ENCODE measurements at regions not wholly inside any gene's neighbourhood (a gene's known extent, or its start where the extent isn't known, plus 50 kb on each side); places are given as distances from the start of the nearest gene placed in this dataset.

DNA sequence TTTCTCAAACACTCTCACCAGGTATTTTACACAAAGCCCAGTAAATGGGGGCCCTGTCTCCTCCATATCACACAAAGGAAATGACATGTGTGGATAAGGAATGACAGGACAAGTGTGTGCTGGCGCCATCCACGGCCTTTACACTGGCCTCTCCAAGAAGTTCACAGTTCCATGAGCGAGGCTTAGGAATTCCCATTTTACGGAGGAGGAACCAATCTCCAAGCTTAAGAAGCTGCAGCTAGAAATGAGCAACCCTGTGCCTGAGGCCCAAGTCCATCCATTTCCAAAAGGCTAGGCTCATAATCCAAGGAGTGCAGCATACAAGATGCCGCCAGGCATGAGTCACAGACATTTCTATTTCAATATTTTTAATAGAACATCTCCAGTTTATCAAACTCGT is 203.4 kb downstream of the AUH start:
- Mint-ChIP-seq H3K27me3 (ENCODE audit: unreplicated experiment) (no peaks in the 10 kb centered on the region), H3K9me3 (ENCODE audit: low read depth, unreplicated experiment) (no peaks in the 10 kb centered on the region), H3K27ac (ENCODE audit: unreplicated experiment) (no peak overlapping the region), H3K4me3 (ENCODE audit: low read depth, unreplicated experiment) (no peak overlapping the region), H3K4me1 (ENCODE audit: low read depth, unreplicated experiment) (no peaks in the 10 kb centered on the region), H3K36me3 (ENCODE audit: insufficient read depth, unreplicated experiment) (no peaks in the 10 kb centered on the region)
- intact Hi-C loops (cut with micrococcal nuclease; ENCODE audit: unreplicated experiment), result no loop called here
- BruUV-seq (replicated peaks), result no TSS peak
- TF ChIP-seq CTCF (IDR thresholded peaks at IDR 0.05; ENCODE audit: unreplicated experiment), result no peak
- CTCF ChIA-PET, result no interaction called here
- DNase-seq, result no peak

GRCh38 chr9:91158946-91159345 is 202.8 kb downstream of the AUH start:
- no peaks in the 10 kb centered on the region for H3K4me1 Mint-ChIP-seq (ENCODE audit: low read depth, unreplicated experiment)
- TF ChIP-seq CTCF (IDR thresholded peaks at IDR 0.05; ENCODE audit: unreplicated experiment), result no peak
- no peaks in the 10 kb centered on the region for H3K27me3 Mint-ChIP-seq (ENCODE audit: unreplicated experiment)
- no peaks in the 10 kb centered on the region for H3K9me3 Mint-ChIP-seq (ENCODE audit: low read depth, unreplicated experiment)
- CTCF ChIA-PET, result no interaction called here
- DNase-seq, result no peak
- H3K36me3 Mint-ChIP-seq (ENCODE audit: insufficient read depth, unreplicated experiment), result no peaks in the 10 kb centered on the region
- no TSS peak for BruUV-seq (replicated peaks)
- H3K4me3 Mint-ChIP-seq (ENCODE audit: low read depth, unreplicated experiment), result no peak overlapping the region
- intact Hi-C loops (cut with micrococcal nuclease; ENCODE audit: unreplicated experiment), result no loop called here
- no peak overlapping the region for H3K27ac Mint-ChIP-seq (ENCODE audit: unreplicated experiment)

- DNase-seq, result no peak
- Mint-ChIP-seq H3K9me3 (ENCODE audit: low read depth, unreplicated experiment) (no peaks in the 10 kb centered on the region), H3K27ac (ENCODE audit: unreplicated experiment) (no peak overlapping the region), H3K27me3 (ENCODE audit: unreplicated experiment) (no peaks in the 10 kb centered on the region), H3K4me3 (ENCODE audit: low read depth, unreplicated experiment) (no peak overlapping the region), H3K4me1 (ENCODE audit: low read depth, unreplicated experiment) (peaks cover 7% of the 10 kb centered on the region), H3K36me3 (ENCODE audit: insufficient read depth, unreplicated experiment) (peaks cover 1% of the 10 kb centered on the region)
- CTCF ChIA-PET, result no interaction called here
- intact Hi-C loops (cut with micrococcal nuclease; ENCODE audit: unreplicated experiment), result no loop called here
- BruUV-seq (replicated peaks), result no TSS peak
- TF ChIP-seq CTCF (IDR thresholded peaks at IDR 0.05; ENCODE audit: unreplicated experiment), result no peak
Measured at GRCh38 chr9:91159664-91160121, 202.0 kb downstream of the AUH start.

DNA sequence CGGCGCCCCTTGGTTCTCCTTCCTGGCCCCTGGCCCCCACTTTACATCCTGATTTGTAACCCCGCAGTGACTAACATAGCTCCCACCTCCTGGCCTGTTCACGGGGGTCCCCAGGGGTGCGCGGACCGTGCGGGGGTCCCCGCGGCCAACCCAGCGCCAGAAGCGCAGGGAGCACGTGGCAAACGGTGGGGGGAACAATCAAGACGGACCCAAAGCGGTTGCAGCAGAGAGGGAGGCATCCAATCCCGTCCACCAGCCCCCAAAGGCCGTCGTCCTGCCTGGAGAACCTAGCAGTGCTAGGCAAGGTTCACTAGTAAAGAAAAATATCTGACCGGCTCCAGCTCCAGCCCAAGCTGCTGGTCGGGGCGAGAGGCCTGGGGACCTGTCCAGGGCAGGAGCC is 201.5 kb downstream of the AUH start:
- no peak for DNase-seq
- Mint-ChIP-seq H3K4me1 (ENCODE audit: low read depth, unreplicated experiment) (peaks cover 12% of the 10 kb centered on the region), H3K9me3 (ENCODE audit: low read depth, unreplicated experiment) (no peaks in the 10 kb centered on the region), H3K36me3 (ENCODE audit: insufficient read depth, unreplicated experiment) (peaks cover 4% of the 10 kb centered on the region), H3K27ac (ENCODE audit: unreplicated experiment) (no peak overlapping the region), H3K27me3 (ENCODE audit: unreplicated experiment) (no peaks in the 10 kb centered on the region), H3K4me3 (ENCODE audit: low read depth, unreplicated experiment) (no peak overlapping the region)
- no peak for TF ChIP-seq CTCF (IDR thresholded peaks at IDR 0.05; ENCODE audit: unreplicated experiment)
- intact Hi-C loops (cut with micrococcal nuclease; ENCODE audit: unreplicated experiment), result no loop called here
- CTCF ChIA-PET, result no interaction called here
- no TSS peak for BruUV-seq (replicated peaks)

Data from Calu3 (cell line).